GM12865 (cell line): ENCODE measurements at regions not wholly inside any gene's neighbourhood (a gene's known extent, or its start where the extent isn't known, plus 50 kb on each side); places are given as distances from the start of the nearest gene placed in this dataset.

Experiments
- DNase-seq: peaks from one replicate; pipeline ENCODE4 v3.0.0; 2010; ENCODE audit warnings: low read depth
- H3K4me3 ChIP-seq: 2 replicates; pipeline ENCODE4 v1.5.1; 2011; ENCODE audit warnings: mild to moderate bottlenecking, low read depth, low read length, control low read depth
- CTCF ChIP-seq: IDR thresholded peaks from 2 replicates; pipeline ENCODE4 v1.5.1; 2011; ENCODE audit warnings: low read length, control low read depth, low read depth, inconsistent platforms; ENCODE audit not compliant: insufficient read depth; ENCODE audit errors: missing control alignments

- no peak for TF ChIP-seq CTCF
- no peak for DNase-seq
- H3K4me3 ChIP-seq: no peak overlapping the region
These were observed 50.9 kb upstream of the SEMA3D start for GRCh38 chr7:85237721-85238120.
